WTC11 (cell line): ENCODE measurements at regions not wholly inside any gene's neighbourhood (a gene's known extent, or its start where the extent isn't known, plus 50 kb on each side); places are given as distances from the start of the nearest gene placed in this dataset.

ENCODE experiments used
- ATAC-seq: fragments of 200-7000 bp; cut with Tn5 transposase; 2 replicates; pipeline ENCODE4 v1.10.0; 2021; ENCODE audit warnings: mild to moderate bottlenecking, moderate library complexity
- CTCF ChIA-PET: fragments of 300-600 bp; sonication (Branson Sonifier 250); formaldehyde crosslinking; loops from one replicate; lab custom pipeline; 2021; ENCODE audit warnings: antibody characterized with exemption; lab: Charles Lee
- POLR2A ChIA-PET: fragments of 350-600 bp; sonication (Branson Sonifier 250); formaldehyde crosslinking; loops from one replicate; lab custom pipeline; 2021; ENCODE audit warnings: antibody characterized with exemption; lab: Charles Lee
- DNase-seq: peaks from one replicate; pipeline ENCODE4 v3.0.0; 2021; ENCODE audit warnings: low spot score
- H3K27ac Mint-ChIP-seq: 2 replicates; pipeline ENCODE4 v1.8.0; 2021; ENCODE audit warnings: mixed read lengths
- H3K27me3 Mint-ChIP-seq: 2 replicates; pipeline ENCODE4 v1.8.0; 2021; ENCODE audit warnings: low read depth, mild to moderate bottlenecking, moderate library complexity, mixed read lengths
- H3K36me3 Mint-ChIP-seq: 2 replicates; pipeline ENCODE4 v1.8.0; 2021; ENCODE audit warnings: mixed read lengths
- H3K4me1 Mint-ChIP-seq: 2 replicates; pipeline ENCODE4 v1.8.0; 2022; ENCODE audit warnings: mixed read lengths
- H3K4me3 Mint-ChIP-seq: 2 replicates; pipeline ENCODE4 v1.8.0; 2021; ENCODE audit warnings: mild to moderate bottlenecking, moderate library complexity, mixed read lengths
- H3K9me3 Mint-ChIP-seq: 2 replicates; pipeline ENCODE4 v1.8.0; 2021; ENCODE audit warnings: mixed read lengths
- ATF3 ChIP-seq: sonication (generic); formaldehyde crosslinking; conservative IDR thresholded peaks from 2 replicates; pipeline ENCODE4 v1.8.1; 2022; ENCODE audit warnings: mild to moderate bottlenecking, missing genetic modification reagents
- CTCF ChIP-seq: fragments of 200-600 bp; IDR thresholded peaks from 2 replicates; pipeline ENCODE4 v1.8.0; 2022; ENCODE audit warnings: antibody characterized with exemption
- FOXP4 ChIP-seq: sonication (generic); formaldehyde crosslinking; IDR thresholded peaks from 2 replicates; pipeline ENCODE4 v1.8.0; 2022; ENCODE audit warnings: mild to moderate bottlenecking, missing genetic modification reagents
- GTF2I ChIP-seq: fragments of 250-450 bp; sonication (Bioruptor Pico); conservative IDR thresholded peaks from 2 replicates; pipeline ENCODE4 v1.4.0; 2021; ENCODE audit warnings: mild to moderate bottlenecking
- HMGA2 ChIP-seq: fragments of 250-450 bp; sonication (Bioruptor Pico); IDR thresholded peaks from 2 replicates; pipeline ENCODE4 v1.4.0; 2021; ENCODE audit warnings: mild to moderate bottlenecking, moderate library complexity
- IRF2 ChIP-seq: sonication (generic); formaldehyde crosslinking; IDR thresholded peaks from 2 replicates; pipeline ENCODE4 v1.8.0; 2022; ENCODE audit warnings: low read depth, missing genetic modification reagents, borderline replicate concordance
- JAZF1 ChIP-seq: fragments of 250-450 bp; sonication (Bioruptor Pico); IDR thresholded peaks from 2 replicates; pipeline ENCODE4 v1.9.0; 2021; ENCODE audit warnings: moderate library complexity, mild to moderate bottlenecking, inconsistent platforms
- NR1H2 ChIP-seq: sonication (generic); formaldehyde crosslinking; IDR thresholded peaks from 2 replicates; pipeline ENCODE4 v1.9.0; 2021; ENCODE audit warnings: mild to moderate bottlenecking, moderate library complexity, missing genetic modification reagents
- NR2C2 ChIP-seq: sonication (generic); formaldehyde crosslinking; IDR thresholded peaks from 2 replicates; pipeline ENCODE4 v1.8.0; 2022; ENCODE audit warnings: mild to moderate bottlenecking, missing genetic modification reagents
- NR3C1 ChIP-seq: sonication (generic); formaldehyde crosslinking; conservative IDR thresholded peaks from 2 replicates; pipeline ENCODE4 v1.8.1; 2023; ENCODE audit warnings: low read depth, mild to moderate bottlenecking, missing genetic modification reagents
- SOX15 ChIP-seq: fragments of 250-450 bp; sonication (Bioruptor Pico); IDR thresholded peaks from 2 replicates; pipeline ENCODE4 v1.9.0; 2021; ENCODE audit warnings: mild to moderate bottlenecking
- USF1 ChIP-seq: sonication (generic); formaldehyde crosslinking; IDR thresholded peaks from 2 replicates; pipeline ENCODE4 v1.8.0; 2022; ENCODE audit warnings: mild to moderate bottlenecking, missing genetic modification reagents
- ZMAT4 ChIP-seq: fragments of 250-450 bp; sonication (Bioruptor Pico); IDR thresholded peaks from 2 replicates; pipeline ENCODE4 v1.9.0; 2021; ENCODE audit warnings: mild to moderate bottlenecking
- ZNF232 ChIP-seq: sonication (generic); formaldehyde crosslinking; IDR thresholded peaks from 2 replicates; pipeline ENCODE4 v1.8.0; 2022; ENCODE audit warnings: mild to moderate bottlenecking, missing genetic modification reagents
- ZNF281 ChIP-seq: sonication (generic); formaldehyde crosslinking; IDR thresholded peaks from 2 replicates; pipeline ENCODE4 v1.8.0; 2023; ENCODE audit warnings: mild to moderate bottlenecking, missing genetic modification reagents
- ZNF396 ChIP-seq: fragments of 250-450 bp; sonication (Bioruptor Pico); IDR thresholded peaks from 2 replicates; pipeline ENCODE4 v1.8.0; 2021; ENCODE audit warnings: mild to moderate bottlenecking, moderate library complexity, borderline replicate concordance
- ZNF425 ChIP-seq: fragments of 250-450 bp; sonication (Bioruptor Pico); conservative IDR thresholded peaks from 2 replicates; pipeline ENCODE4 v1.9.0; 2021; ENCODE audit warnings: mild to moderate bottlenecking

GRCh38 chr20:6898928-6899327 is 131.4 kb downstream of the BMP2 start:
- Mint-ChIP-seq H3K9me3 (peaks cover 14% of the 10 kb centered on the region), H3K4me1 (peaks cover 21% of the 10 kb centered on the region), H3K4me3 (no peak overlapping the region), H3K27me3 (peaks cover 7% of the 10 kb centered on the region; the same call in 1 of the 2 replicates), H3K27ac (no peak overlapping the region), H3K36me3 (no peaks in the 10 kb centered on the region)
- ATAC-seq (peak; percentile 71), DNase-seq (no peak)
- POLR2A ChIA-PET, result no interaction called here
- CTCF ChIA-PET, result interaction anchor here (1.0 kb wide), 1 partner anchor 9 kb away, joined by 3 read pairs; no protein-coding TSS in a partner anchor
- TF ChIP-seq SOX15 (CRISPR knock-in tag) (no peak), USF1 (CRISPR knock-in tag) (no peak), CTCF (no peak), JAZF1 (CRISPR knock-in tag) (no peak), NR3C1 (no peak), HMGA2 (CRISPR knock-in tag) (no peak), GTF2I (CRISPR knock-in tag) (no peak), ATF3 (CRISPR knock-in tag) (no peak), ZNF425 (CRISPR knock-in tag) (no peak), ZMAT4 (CRISPR knock-in tag) (no peak), FOXP4 (CRISPR knock-in tag) (no peak), ZNF232 (CRISPR knock-in tag) (no peak)

GRCh38 chr20:6906871-6907270 is 139.4 kb downstream of the BMP2 start:
- H3K4me3 Mint-ChIP-seq, result no peak overlapping the region
- ChIA-PET POLR2A (no interaction called here), CTCF (no interaction called here)
- peaks cover 45% of the 10 kb centered on the region for H3K4me1 Mint-ChIP-seq
- peaks cover 2% of the 10 kb centered on the region; the same call in 1 of the 2 replicates for H3K27me3 Mint-ChIP-seq
- H3K36me3 Mint-ChIP-seq, result no peaks in the 10 kb centered on the region
- peak overlapping the region; percentile 72 for H3K27ac Mint-ChIP-seq
- H3K9me3 Mint-ChIP-seq, result peaks cover 12% of the 10 kb centered on the region
- ATAC-seq, result no peak
- DNase-seq, result no peak
- TF ChIP-seq NR1H2 (CRISPR knock-in tag) (no peak), ZNF281 (CRISPR knock-in tag) (no peak), IRF2 (CRISPR knock-in tag) (no peak), SOX15 (CRISPR knock-in tag) (no peak), ZNF396 (CRISPR knock-in tag) (no peak), NR2C2 (CRISPR knock-in tag) (no peak)
